ENCODE measurements at regions not wholly inside any gene's neighbourhood (a gene's known extent, or its start where the extent isn't known, plus 50 kb on each side); places are given as distances from the start of the nearest gene placed in this dataset.

GRCh38 chr13:47546391-47547225 lies 454.5 kb downstream of the SUCLA2 start (continued):
- no peak for TF ChIP-seq ZNF398 (tag by site-specific recombination; IDR thresholded peaks at IDR 0.05)
- TF ChIP-seq, protein P1, sequence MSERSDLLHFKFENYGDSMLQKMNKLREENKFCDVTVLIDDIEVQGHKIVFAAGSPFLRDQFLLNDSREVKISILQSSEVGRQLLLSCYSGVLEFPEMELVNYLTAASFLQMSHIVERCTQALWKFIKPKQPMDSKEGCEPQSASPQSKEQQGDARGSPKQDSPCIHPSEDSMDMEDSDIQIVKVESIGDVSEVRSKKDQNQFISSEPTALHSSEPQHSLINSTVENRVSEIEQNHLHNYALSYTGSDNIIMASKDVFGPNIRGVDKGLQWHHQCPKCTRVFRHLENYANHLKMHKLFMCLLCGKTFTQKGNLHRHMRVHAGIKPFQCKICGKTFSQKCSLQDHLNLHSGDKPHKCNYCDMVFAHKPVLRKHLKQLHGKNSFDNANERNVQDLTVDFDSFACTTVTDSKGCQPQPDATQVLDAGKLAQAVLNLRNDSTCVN (tag by site-specific recombination; optimal IDR thresholded peaks at IDR 0.05), result no peak
- TF ChIP-seq ZNF221 (tag by site-specific recombination; IDR thresholded peaks at IDR 0.05; ENCODE audit: borderline replicate concordance), result no peak

GRCh38 chr13:47545201-47546024 lies 455.7 kb downstream of the SUCLA2 start:
- Histone ChIP-seq H3K36me3 (ENCODE audit: control insufficient read depth in 2 of 2, insufficient read depth in 1 of 2, low read length in 2 of 2) (no peaks in the 10 kb centered on the region), H3K27ac (ENCODE audit: extremely low read depth, low read depth, low read length) (no peak overlapping the region), H3K4me1 (ENCODE audit: control insufficient read depth, insufficient read depth, low read length) (no peaks in the 10 kb centered on the region), H3K9me3 (ENCODE audit: control insufficient read depth, insufficient read depth, low read depth, low read length) (no peaks in the 10 kb centered on the region), H3K4me3 (ENCODE audit: low read depth, low read length) (no peak overlapping the region)
- CTCF ChIA-PET, result no interaction called here
- POLR2A ChIA-PET, result no interaction called here
- TF ChIP-seq ZBTB20 (tag by site-specific recombination; IDR thresholded peaks at IDR 0.05) (no peak), ZNF138 (tag by site-specific recombination; IDR thresholded peaks at IDR 0.05; ENCODE audit: borderline replicate concordance) (no peak), BCL11B (tag by site-specific recombination; IDR thresholded peaks at IDR 0.05; ENCODE audit: low read depth) (no peak), PRDM2 (tag by site-specific recombination; IDR thresholded peaks at IDR 0.05; ENCODE audit: borderline replicate concordance) (no peak), ZSCAN4 (tag by site-specific recombination; IDR thresholded peaks at IDR 0.05) (no peak), ZNF202 (tag by site-specific recombination; IDR thresholded peaks at IDR 0.05; ENCODE audit: borderline replicate concordance) (no peak), ZNF184 (tag by site-specific recombination; IDR thresholded peaks at IDR 0.05) (no peak), ZNF501 (tag by site-specific recombination; IDR thresholded peaks at IDR 0.05) (no peak), ZNF677 (tag by site-specific recombination; IDR thresholded peaks at IDR 0.05) (no peak), ZNF16 (tag by site-specific recombination; IDR thresholded peaks at IDR 0.05; ENCODE audit: low read depth) (no peak), ZNF792 (tag by site-specific recombination; IDR thresholded peaks at IDR 0.05) (no peak), MZF1 (tag by site-specific recombination; IDR thresholded peaks at IDR 0.05; ENCODE audit: borderline replicate concordance) (no peak), SCRT2 (tag by site-specific recombination; IDR thresholded peaks at IDR 0.05) (no peak)
- TF ChIP-seq, protein P2, sequence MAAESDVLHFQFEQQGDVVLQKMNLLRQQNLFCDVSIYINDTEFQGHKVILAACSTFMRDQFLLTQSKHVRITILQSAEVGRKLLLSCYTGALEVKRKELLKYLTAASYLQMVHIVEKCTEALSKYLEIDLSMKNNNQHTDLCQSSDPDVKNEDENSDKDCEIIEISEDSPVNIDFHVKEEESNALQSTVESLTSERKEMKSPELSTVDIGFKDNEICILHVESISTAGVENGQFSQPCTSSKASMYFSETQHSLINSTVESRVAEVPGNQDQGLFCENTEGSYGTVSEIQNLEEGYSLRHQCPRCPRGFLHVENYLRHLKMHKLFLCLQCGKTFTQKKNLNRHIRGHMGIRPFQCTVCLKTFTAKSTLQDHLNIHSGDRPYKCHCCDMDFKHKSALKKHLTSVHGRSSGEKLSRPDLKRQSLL (tag by site-specific recombination; IDR thresholded peaks at IDR 0.05), result no peak
- TF ChIP-seq, protein P3, sequence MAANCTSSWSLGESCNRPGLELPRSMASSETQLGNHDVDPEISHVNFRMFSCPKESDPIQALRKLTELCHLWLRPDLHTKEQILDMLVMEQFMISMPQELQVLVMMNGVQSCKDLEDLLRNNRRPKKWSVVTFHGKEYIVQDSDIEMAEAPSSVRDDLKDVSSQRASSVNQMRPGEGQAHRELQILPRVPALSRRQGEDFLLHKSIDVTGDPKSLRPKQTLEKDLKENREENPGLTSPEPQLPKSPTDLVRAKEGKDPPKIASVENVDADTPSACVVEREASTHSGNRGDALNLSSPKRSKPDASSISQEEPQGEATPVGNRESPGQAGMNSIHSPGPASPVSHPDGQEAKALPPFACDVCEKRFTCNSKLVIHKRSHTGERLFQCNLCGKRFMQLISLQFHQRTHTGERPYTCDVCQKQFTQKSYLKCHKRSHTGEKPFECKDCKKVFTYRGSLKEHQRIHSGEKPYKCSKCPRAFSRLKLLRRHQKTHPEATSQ (tag by site-specific recombination; IDR thresholded peaks at IDR 0.05), result no peak
- TF ChIP-seq, protein P4, sequence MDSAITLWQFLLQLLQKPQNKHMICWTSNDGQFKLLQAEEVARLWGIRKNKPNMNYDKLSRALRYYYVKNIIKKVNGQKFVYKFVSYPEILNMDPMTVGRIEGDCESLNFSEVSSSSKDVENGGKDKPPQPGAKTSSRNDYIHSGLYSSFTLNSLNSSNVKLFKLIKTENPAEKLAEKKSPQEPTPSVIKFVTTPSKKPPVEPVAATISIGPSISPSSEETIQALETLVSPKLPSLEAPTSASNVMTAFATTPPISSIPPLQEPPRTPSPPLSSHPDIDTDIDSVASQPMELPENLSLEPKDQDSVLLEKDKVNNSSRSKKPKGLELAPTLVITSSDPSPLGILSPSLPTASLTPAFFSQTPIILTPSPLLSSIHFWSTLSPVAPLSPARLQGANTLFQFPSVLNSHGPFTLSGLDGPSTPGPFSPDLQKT (IDR thresholded peaks at IDR 0.05; ENCODE audit: borderline replicate concordance, low read depth, low read length), result no peak
